HEK293T (cell line): ENCODE measurements at regions not wholly inside any gene's neighbourhood (a gene's known extent, or its start where the extent isn't known, plus 50 kb on each side); places are given as distances from the start of the nearest gene placed in this dataset.

Source experiments
- CTCF ChIA-PET: fragments of 350-600 bp; formaldehyde crosslinking; extraction: SDS; loops from one replicate; lab custom pipeline; 2021; ENCODE audit warnings: antibody characterized with exemption, inconsistent platforms; lab: Yijun Ruan, JAX
- POLR2A ChIA-PET: fragments of 350-600 bp; formaldehyde crosslinking; extraction: SDS; loops from one replicate; lab custom pipeline; 2020; ENCODE audit warnings: antibody characterized with exemption, inconsistent platforms; lab: Yijun Ruan, JAX
- DNase-seq: peaks from one replicate; pipeline ENCODE4 v3.0.0; 2012; ENCODE audit warnings: mixed read lengths; ENCODE audit errors: extremely low spot score
- ARNT ChIP-seq: fragments of 450-650 bp; IDR thresholded peaks from 2 replicates; pipeline ENCODE4 v1.6.1; 2017; ENCODE audit warnings: mild to moderate bottlenecking
- BHLHE40 ChIP-seq: fragments of 450-650 bp; IDR thresholded peaks from 2 replicates; pipeline ENCODE4 v1.6.1; 2016; ENCODE audit warnings: mild to moderate bottlenecking, moderate library complexity, borderline replicate concordance
- CTBP1 ChIP-seq: fragments of 450-650 bp; IDR thresholded peaks from 2 replicates; pipeline ENCODE4 v1.6.1; 2016; ENCODE audit warnings: borderline replicate concordance
- ELF4 ChIP-seq: fragments of 450-650 bp; IDR thresholded peaks from 2 replicates; pipeline ENCODE4 v1.6.1; 2017; ENCODE audit warnings: antibody characterized with exemption
- FOXA1 ChIP-seq: fragments of 450-650 bp; IDR thresholded peaks from 2 replicates; pipeline ENCODE4 v1.6.1; 2016; ENCODE audit warnings: mild to moderate bottlenecking
- FOXK2 ChIP-seq: fragments of 450-650 bp; IDR thresholded peaks from 2 replicates; pipeline ENCODE4 v1.6.1; 2016; ENCODE audit warnings: mild to moderate bottlenecking
- FOXM1 ChIP-seq: fragments of 450-650 bp; IDR thresholded peaks from 2 replicates; pipeline ENCODE4 v1.6.1; 2017; ENCODE audit warnings: mild to moderate bottlenecking, borderline replicate concordance
- HDGF ChIP-seq: fragments of 450-650 bp; IDR thresholded peaks from 2 replicates; pipeline ENCODE4 v1.6.1; 2017; ENCODE audit warnings: antibody characterized with exemption, borderline replicate concordance
- L3MBTL2 ChIP-seq: fragments of 450-650 bp; conservative IDR thresholded peaks from 2 replicates; pipeline ENCODE4 v1.6.1; 2016; ENCODE audit warnings: mild to moderate bottlenecking
- LEF1 ChIP-seq: fragments of 450-650 bp; IDR thresholded peaks from 2 replicates; pipeline ENCODE4 v1.6.1; 2017; ENCODE audit warnings: mild to moderate bottlenecking, borderline replicate concordance
- NFRKB ChIP-seq: fragments of 450-650 bp; IDR thresholded peaks from 2 replicates; pipeline ENCODE4 v1.6.1; 2016; ENCODE audit warnings: mild to moderate bottlenecking, moderate library complexity
- PKNOX1 ChIP-seq: fragments of 450-650 bp; IDR thresholded peaks from 2 replicates; pipeline ENCODE4 v1.6.1; 2016
- SP1 ChIP-seq: fragments of 450-650 bp; IDR thresholded peaks from 2 replicates; pipeline ENCODE4 v1.6.1; 2017
- SUZ12 ChIP-seq: fragments of 450-650 bp; IDR thresholded peaks from 2 replicates; pipeline ENCODE4 v1.6.1; 2016; ENCODE audit warnings: mild to moderate bottlenecking
- TARDBP ChIP-seq: fragments of 450-650 bp; IDR thresholded peaks from 2 replicates; pipeline ENCODE4 v1.6.1; 2016
- ZNF384 ChIP-seq: fragments of 450-650 bp; IDR thresholded peaks from 2 replicates; pipeline ENCODE4 v1.6.1; 2016

- TF ChIP-seq SUZ12 (no peak), ZNF384 (no peak), ELF4 (no peak)
- DNase-seq: no peak
- CTCF ChIA-PET: no interaction called here
- POLR2A ChIA-PET: no interaction called here
Observed at GRCh38 chr2:83388804-83389203, 1070.3 kb downstream of the SUCLG1 start.

DNA sequence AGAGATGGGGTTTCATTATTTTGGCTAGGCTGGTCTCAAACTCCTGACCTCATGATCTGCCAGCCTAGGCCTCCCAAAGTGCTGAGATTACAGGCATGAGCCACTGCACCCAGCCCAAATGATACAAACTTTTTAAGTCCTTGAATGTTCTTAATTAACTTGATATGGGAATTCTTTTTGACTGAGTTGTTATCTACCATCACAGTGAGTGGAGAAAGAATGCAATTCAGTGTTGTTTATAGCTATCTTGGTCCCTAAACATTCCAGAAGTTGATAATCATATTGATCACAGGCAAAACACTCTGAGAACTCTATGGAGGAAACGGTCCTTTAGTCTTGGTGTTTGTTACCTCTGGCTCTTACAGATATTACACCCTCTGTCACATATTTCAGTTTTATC lies 1072.5 kb downstream of the SUCLG1 start:
- ChIA-PET POLR2A (no interaction called here), CTCF (no interaction called here)
- TF ChIP-seq BHLHE40 (no peak), HDGF (no peak), FOXA1 (no peak), ARNT (no peak), LEF1 (no peak), ELF4 (no peak), NFRKB (no peak), SP1 (no peak), CTBP1 (no peak), L3MBTL2 (no peak), ZNF384 (no peak), FOXM1 (no peak), PKNOX1 (no peak), SUZ12 (no peak), TARDBP (no peak), FOXK2 (no peak)

DNA sequence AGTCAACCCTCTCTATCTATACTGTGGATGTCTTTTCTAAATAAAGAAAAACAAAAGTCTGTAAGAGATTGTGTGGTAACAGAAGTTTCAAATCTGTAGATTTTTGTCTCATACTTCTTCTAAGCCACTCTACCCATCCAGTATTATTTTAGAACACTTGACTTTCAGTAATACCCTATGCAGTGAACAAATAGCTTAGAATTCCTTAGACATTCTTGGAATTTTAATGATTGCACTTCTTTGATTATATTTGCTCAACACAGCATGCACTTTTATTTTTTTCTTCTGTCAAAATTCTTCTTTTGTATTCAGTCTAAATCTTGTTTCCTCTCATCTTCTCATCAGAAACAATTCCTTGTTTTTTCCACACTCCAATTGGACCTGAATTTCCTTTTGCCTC lies 1080.2 kb downstream of the SUCLG1 start:
- DNase-seq: no peak
- ChIA-PET POLR2A (no interaction called here), CTCF (no interaction called here)
- TF ChIP-seq ZNF384: no peak
- TF ChIP-seq ELF4: no peak

More for the DNA sequence above, 1072.5 kb downstream of the SUCLG1 start:
- DNase-seq: no peak

- no peak for TF ChIP-seq SP1
- no peak for TF ChIP-seq FOXA1
- TF ChIP-seq ELF4: no peak
- no peak for TF ChIP-seq FOXM1
- TF ChIP-seq SUZ12: no peak
- no peak for TF ChIP-seq NFRKB
- TF ChIP-seq PKNOX1: no peak
- no peak for TF ChIP-seq ZNF384
- no peak for TF ChIP-seq ARNT
- no peak for TF ChIP-seq FOXK2
- TF ChIP-seq BHLHE40: no peak
- DNase-seq: no peak
- POLR2A ChIA-PET: no interaction called here
- CTCF ChIA-PET: no interaction called here
Observed at GRCh38 chr2:83376731-83377130, 1082.3 kb downstream of the SUCLG1 start.

- TF ChIP-seq HDGF: no peak
- TF ChIP-seq FOXK2: no peak
- TF ChIP-seq ZNF384: no peak
- TF ChIP-seq LEF1: no peak
- no peak for TF ChIP-seq L3MBTL2
- no peak for TF ChIP-seq BHLHE40
- no peak for TF ChIP-seq ARNT
- TF ChIP-seq ELF4: no peak
- no peak for TF ChIP-seq SP1
- TF ChIP-seq FOXA1: no peak
- no peak for TF ChIP-seq SUZ12
- no peak for TF ChIP-seq FOXM1
- no peak for TF ChIP-seq CTBP1
- no peak for TF ChIP-seq NFRKB
- TF ChIP-seq PKNOX1: no peak
- no peak for TF ChIP-seq TARDBP
- POLR2A ChIA-PET: interaction anchor here (0.7 kb wide), 1 partner anchor 287 kb away, joined by 3 read pairs; no protein-coding TSS in a partner anchor
- CTCF ChIA-PET: no interaction called here
- DNase-seq: no peak
Observed at GRCh38 chr2:83370419-83370762, 1088.7 kb downstream of the SUCLG1 start.

GRCh38 chr2:83369601-83370418 lies 1089.3 kb downstream of the SUCLG1 start:
- ChIA-PET POLR2A (interaction anchor here (0.7 kb wide), 1 partner anchor 286 kb away, joined by 3 read pairs; no protein-coding TSS in a partner anchor), CTCF (no interaction called here)
- DNase-seq: no peak
- no peak for TF ChIP-seq LEF1
- no peak for TF ChIP-seq FOXA1
- TF ChIP-seq HDGF: no peak
- no peak for TF ChIP-seq CTBP1
- no peak for TF ChIP-seq PKNOX1
- no peak for TF ChIP-seq NFRKB
- no peak for TF ChIP-seq BHLHE40
- TF ChIP-seq ELF4: no peak
- no peak for TF ChIP-seq SUZ12
- TF ChIP-seq FOXK2: no peak
- TF ChIP-seq TARDBP: no peak
- TF ChIP-seq L3MBTL2: no peak
- no peak for TF ChIP-seq ZNF384
- TF ChIP-seq FOXM1: no peak
- no peak for TF ChIP-seq SP1
- TF ChIP-seq ARNT: no peak
